Hepatic stellate cell (primary cell): ENCODE measurements at regions not wholly inside any gene's neighbourhood (a gene's known extent, or its start where the extent isn't known, plus 50 kb on each side); places are given as distances from the start of the nearest gene placed in this dataset.
"Not testable (repeated sequence)": the region's sequence is repeated elsewhere in the genome, so short reads cannot be mapped to it uniquely, and the experiment has no call there.

Source experiments
- DNase-seq: peaks from one replicate; pipeline ENCODE4 v3.0.0; 2011; ENCODE audit warnings: low spot score

DNA sequence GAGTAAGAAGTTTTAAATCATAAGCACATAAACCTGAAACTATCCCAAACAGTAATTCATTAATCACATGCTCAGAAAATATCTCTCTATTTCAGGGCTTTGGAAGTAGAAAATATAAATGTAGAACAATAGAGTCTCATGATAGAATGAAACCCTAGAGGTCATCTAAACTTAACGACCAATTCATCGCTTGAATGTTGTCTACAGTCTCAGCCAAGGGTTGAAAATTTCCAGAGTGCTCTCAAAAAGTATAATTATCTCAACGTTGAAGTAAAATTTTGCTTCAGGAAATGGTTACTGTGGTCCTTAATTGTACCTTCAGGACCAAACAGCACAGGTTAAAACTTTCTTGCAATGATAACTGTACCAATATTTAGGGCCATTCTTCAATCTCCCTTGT lies 1053.6 kb upstream of the SEL1L start:
- no peak for DNase-seq

- DNase-seq = no peak
These were observed 1061.8 kb upstream of the SEL1L start for GRCh38 chr14:82595466-82595865.

DNA sequence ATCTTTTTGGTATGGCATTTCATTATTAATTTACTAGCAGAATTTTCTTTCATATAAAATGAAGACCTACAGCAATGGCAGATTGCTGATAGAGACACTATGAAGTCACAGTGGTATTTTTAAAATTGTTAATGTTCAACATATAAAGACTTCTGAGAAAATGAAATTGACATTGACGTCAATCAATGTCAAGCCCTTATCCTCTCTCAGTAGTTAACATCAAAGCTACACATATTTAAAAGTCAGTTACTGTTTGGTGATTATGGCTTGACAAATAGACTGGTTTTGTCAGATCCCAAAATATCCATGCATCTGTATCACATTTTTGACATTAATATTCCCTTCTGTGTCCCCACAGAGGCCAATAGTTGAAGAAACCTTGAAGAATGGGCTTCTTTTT lies 1069.1 kb upstream of the SEL1L start:
- no peak for DNase-seq

DNA sequence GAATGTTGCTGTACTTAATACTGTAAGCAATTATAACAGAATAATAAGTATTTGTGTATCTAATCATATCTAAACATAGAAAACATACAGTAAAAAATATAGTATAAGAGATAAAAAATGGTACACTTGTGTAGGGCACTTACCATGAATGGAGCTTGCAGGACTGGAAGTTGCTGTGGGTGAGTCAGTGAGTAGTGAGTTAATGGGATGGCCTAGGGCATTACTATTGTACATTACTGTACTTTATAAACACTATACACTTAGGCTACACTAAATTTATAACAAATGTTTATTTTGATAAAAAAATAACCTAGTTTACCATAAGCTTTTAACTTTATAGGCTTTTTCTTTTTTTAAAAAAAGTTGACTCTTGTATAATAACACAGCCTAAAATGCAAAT lies 1071.2 kb upstream of the SEL1L start:
- no peak for DNase-seq

GRCh38 chr14:82621881-82622450 lies 1088.3 kb upstream of the SEL1L start:
- no peak for DNase-seq

- no peak for DNase-seq
These were observed 1092.8 kb upstream of the SEL1L start for GRCh38 chr14:82626156-82627066.

GRCh38 chr14:82635915-82636314 lies 1102.3 kb upstream of the SEL1L start:
- DNase-seq = no peak

- DNase-seq = no peak
These were observed 1102.8 kb upstream of the SEL1L start for GRCh38 chr14:82636426-82636825.

- DNase-seq = no peak
These were observed 1107.4 kb upstream of the SEL1L start for GRCh38 chr14:82641050-82641540.

DNA sequence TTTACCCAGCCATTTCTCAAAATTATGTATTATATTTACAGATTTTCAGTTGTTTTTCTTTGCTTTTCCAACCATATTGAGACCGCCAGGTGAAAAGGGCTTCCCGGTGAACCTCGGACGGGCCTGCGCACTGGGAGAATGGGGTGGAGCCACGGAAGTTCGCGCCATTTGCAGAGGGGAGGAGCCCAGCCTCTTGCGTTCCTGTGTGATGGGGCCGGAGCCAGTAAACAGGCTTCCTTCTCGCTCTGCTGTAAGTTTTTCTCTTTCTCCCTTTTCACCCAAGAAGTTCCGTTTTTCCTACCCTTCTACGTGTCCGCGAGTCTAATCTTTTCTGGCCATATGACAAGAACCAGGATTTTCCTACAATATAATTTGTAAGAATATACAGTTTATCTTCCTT lies 1108.8 kb upstream of the SEL1L start:
- no peak for DNase-seq

DNA sequence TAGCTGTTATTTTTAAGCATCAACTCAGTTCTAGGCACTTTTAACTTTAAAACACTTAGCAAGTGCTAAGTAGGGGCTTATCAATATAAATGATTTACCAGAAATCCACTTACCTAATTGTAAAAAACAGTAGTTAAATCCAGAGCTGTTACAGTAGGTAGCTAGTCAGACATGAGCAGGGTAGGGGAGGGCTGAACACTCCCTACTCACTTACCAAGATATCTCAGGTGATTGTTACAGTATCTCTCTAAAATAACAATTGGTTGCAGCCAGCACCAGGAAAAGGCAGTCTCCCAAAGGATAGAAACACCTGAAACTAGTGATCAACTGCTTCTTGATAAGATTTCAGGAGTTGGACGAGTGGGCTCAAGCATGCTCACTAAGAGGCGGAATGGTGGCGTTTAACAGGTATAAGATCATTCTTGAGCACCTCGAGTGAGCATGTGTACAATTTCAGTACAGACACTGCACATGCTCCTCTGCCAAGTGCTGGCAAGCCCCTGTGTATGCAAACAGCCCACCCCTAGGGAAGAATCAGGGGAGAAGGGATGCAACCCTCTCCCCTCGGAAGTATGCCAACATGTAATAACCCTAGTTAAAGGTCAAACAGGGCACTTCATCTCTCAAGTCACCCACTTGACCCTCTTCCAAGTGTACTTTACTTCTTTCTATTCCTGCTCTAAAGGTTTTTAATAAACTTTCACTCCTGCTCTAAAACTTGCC lies 1113.6 kb upstream of the SEL1L start:
- no peak for DNase-seq

GRCh38 chr14:82655770-82656169 lies 1122.1 kb upstream of the SEL1L start:
- no peak for DNase-seq

DNA sequence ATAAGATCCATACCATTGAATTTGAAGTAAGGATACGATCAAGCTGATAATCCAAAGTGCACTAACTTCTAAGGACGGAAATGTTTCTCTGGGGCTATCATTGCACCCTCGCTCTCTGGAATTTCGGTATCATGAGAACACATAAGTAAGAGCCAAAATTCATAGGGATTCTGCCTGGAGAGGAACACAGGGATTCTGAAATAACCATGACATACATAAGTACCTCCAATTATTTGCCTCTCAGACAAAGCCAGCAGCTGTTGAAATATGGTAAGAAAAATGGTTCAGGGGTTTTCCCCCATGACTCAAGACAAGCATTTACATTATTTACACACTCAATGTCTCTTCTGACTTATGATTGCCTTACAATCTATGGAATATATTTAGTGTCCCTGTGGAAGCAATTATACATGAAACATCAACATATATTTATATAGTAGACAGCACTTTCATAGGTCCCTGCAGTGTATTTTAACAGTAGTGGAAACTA lies 1123.6 kb upstream of the SEL1L start:
- DNase-seq = no peak

- no peak for DNase-seq
These were observed 1127.6 kb upstream of the SEL1L start for GRCh38 chr14:82661258-82661657.

GRCh38 chr14:82667006-82667405 lies 1133.4 kb upstream of the SEL1L start:
- no peak for DNase-seq

GRCh38 chr14:82667501-82667900 lies 1133.8 kb upstream of the SEL1L start:
- DNase-seq = no peak

GRCh38 chr14:82676403-82676802 lies 1142.8 kb upstream of the SEL1L start:
- DNase-seq = no peak

DNA sequence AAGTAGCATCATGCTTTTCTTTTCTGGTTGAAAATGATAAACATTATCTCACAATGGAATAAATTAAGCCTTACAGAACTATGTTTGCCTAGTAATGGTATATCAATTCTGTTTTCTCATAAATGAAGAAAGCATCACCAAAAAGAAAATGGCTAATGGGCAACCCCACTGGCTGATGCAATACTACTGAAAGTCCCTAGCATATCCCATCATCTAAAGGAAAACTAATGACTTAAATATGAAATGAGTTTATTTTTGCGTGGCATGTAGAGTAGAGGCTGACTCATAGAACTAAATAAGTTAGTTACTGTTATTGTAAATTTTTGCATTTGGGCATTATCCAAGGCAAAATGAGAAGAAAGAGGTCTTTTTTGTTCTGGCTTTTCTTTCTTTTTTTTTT lies 1156.3 kb upstream of the SEL1L start:
- no peak for DNase-seq

DNA sequence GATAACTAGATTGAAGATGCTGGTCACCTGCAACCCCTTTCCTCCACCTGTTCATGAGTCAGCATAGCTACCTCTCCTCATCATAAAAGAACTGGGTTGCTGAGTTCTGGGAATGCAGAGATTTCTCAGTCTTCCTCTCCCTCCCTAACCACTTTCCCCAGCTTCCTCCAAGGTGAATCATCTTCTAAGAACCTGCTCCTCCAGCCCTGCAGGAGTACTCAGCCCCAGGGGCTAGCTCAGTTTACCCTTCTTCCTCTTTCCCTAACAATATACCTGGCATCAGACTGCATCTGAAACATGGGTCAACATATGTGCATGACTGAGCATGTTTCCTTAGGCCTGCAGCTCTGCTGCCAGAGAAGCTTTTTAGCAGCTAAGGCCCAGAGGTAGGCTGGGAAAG lies 1157.5 kb upstream of the SEL1L start:
- not testable (repeated sequence) for DNase-seq

GRCh38 chr14:82694820-82695219 lies 1161.2 kb upstream of the SEL1L start:
- no peak for DNase-seq

DNA sequence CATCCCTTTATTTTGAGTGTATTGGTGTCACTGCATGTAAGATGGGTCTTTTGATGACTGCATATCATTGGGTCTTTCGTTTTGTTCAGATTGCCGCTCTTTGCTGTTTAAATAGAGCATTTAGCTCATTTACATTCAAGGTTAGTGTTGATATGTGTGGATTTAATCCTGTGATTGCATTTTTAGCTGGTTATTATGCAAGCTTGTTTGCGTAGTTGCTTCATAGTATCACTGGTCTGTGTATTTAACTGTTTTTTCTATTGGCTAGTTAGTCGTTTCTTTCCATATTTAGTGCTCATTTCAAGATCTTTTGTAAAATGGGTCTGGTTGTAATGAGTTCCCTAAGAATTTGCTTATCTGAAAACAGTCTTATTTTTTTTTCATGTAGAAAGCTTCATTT lies 1170.6 kb upstream of the SEL1L start:
- DNase-seq = no peak

DNA sequence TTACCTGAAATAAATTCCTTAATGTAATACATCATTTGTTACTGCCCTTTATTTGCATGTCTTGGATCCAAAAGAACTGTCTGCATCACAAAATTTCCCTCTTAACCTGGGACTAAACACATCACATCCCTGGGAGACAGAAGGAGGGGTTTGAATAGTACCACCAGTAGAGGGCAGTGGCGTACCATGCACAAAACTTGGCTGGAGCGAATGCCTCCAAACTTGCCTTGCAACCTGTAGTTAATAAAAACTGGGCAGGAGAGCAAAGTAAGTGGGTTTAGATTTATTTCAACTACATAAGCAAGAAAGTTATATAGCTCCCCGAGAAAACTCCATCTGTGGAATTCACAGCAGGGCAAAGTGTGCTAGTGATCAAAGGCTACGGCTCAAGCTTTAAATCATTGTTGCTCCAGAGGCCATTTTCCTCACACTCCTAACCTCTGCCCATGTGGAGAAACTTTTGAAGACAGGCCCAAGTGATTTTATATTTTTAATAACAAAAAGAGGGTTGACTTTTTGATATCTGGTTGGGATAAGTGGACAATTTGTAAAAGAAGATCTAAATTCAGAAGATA lies 1176.7 kb upstream of the SEL1L start:
- DNase-seq = peak; percentile 2
